HG02973 (cell line): ENCODE measurements at regions not wholly inside any gene's neighbourhood (a gene's known extent, or its start where the extent isn't known, plus 50 kb on each side); places are given as distances from the start of the nearest gene placed in this dataset.

Experiments
- ATAC-seq: cut with Tn5 transposase; IDR thresholded peaks from one replicate; pipeline ENCODE4 v1.9.1; 2021; ENCODE audit warnings: moderate library complexity; ENCODE audit not compliant: unreplicated experiment

GRCh38 chr2:5290900-5291546 is 401.2 kb upstream of the SOX11 start:
- no peak for ATAC-seq

DNA sequence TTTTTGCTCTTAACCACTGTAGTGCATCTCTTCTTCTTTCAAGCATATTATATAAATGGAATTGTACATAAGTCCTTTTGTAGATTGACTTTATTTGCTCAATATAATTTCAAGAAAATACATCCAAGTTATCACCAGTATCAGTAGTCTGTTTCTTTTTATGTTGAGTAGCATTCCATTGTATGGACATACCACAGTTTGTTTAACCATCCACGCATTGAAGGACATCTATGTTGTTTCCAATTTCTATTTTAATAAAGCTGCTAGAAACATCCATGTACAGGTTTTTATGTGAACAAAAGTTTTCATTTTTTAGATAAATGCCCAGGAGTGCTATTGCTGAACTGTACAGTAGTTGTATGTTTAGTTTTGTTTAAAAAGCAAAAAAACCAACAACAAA is 387.5 kb upstream of the SOX11 start:
- ATAC-seq, result no peak

DNA sequence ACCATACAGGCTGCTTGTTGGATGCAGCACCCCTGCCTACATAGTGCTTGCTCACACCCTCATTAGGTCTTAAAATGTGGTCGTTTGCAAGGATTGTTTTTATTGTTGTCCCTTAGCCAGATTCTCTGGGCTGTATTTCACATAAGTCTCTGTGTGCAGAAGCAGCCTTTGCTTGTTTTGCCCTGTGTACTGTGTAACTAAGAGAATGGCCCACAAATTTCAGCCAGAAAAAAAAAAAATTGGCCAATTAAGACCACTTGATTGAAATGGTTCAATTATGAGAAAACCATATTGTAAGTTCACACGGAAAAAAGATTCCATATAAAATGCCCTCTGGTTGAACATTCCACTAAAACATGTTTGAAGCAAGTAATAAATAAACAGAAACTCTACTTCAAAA is 377.1 kb upstream of the SOX11 start:
- ATAC-seq, result no peak

GRCh38 chr2:5315512-5315911 is 376.7 kb upstream of the SOX11 start:
- ATAC-seq, result no peak

DNA sequence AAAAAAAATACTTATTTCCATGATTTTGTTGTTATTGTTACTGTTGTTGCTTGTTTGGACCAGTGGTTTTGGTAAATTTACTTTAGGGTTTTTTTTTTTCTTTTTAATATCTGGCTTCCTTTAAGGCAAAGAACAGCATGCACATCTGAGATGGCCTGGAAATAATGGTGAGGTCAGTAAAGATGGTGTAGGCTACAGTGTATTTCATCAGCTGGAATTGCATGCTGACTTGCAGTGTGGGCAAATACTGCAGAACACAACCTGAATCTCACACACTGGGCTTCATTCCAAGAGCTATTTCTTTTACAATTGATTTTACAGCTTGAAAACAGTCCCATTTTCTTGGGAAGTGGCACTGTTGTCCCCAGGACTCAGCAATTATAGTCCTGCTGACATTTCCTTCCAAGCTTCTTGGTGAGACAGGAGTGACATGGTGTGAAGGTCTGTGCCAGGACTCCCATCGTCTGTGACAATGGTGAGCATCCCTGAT is 376.1 kb upstream of the SOX11 start:
- no peak for ATAC-seq

DNA sequence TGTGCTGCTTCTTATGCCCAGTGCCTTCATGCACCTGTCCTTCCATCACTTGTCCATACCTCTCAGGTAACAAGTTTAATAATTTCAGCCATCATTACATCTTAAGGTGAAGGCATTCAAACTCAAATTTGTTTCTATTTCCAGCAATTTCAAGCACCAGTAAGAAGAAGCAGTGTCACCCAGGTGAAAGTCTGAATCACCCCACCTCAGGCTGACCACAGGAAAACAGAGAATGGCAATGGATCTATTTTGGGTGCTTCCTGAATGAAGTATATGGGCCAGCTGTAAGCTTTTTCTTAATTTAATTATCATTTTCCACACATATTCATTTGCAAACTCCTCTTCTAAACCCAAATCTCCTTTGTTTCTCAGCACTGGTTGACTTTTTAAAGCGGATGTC is 372.7 kb upstream of the SOX11 start:
- ATAC-seq, result no peak

DNA sequence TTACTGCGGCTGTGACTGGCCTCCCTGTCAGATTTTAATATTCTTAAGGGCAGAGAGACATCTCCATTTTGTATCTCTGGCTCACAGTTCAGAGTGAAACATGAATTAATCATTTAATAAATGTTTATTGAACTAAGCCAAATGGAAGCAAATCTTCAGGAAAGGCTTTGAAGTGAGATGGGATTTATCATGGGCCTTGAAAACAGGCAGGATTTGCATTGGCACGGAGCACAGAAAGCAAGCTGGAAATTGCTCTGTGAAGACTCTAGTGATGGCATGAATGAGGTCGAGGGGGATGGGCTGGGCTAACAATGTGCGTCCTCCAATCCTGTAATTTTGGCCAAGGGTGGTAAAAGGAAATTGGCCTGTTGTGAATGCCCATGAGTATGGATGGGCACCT is 369.8 kb upstream of the SOX11 start:
- no peak for ATAC-seq

GRCh38 chr2:5325523-5325922 is 366.7 kb upstream of the SOX11 start:
- ATAC-seq, result no peak

- ATAC-seq, result no peak
Observed at GRCh38 chr2:5328826-5329225, 363.4 kb upstream of the SOX11 start.

- ATAC-seq, result no peak
Observed at GRCh38 chr2:5329763-5330162, 362.4 kb upstream of the SOX11 start.

DNA sequence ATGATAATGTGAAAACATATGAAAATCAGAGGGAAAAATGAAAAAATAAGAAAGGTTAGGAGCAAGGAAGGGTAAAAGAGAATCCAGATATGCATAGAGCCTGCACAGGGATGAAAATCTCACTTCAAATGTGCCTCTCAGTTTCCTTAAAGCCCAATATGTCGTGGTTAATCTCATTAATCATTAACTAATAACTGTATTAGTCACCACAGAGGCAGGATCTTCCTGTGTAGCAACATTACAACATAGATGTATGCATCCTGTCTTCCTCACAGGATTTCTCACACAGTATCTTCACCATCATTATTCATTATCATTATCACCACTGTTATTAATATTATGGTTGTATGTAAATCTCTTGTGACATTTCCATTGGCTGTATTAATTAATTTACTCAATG is 361.2 kb upstream of the SOX11 start:
- ATAC-seq, result no peak

GRCh38 chr2:5332925-5333324 is 359.3 kb upstream of the SOX11 start:
- ATAC-seq, result no peak

- ATAC-seq, result no peak
Observed at GRCh38 chr2:5339473-5339872, 352.7 kb upstream of the SOX11 start.

DNA sequence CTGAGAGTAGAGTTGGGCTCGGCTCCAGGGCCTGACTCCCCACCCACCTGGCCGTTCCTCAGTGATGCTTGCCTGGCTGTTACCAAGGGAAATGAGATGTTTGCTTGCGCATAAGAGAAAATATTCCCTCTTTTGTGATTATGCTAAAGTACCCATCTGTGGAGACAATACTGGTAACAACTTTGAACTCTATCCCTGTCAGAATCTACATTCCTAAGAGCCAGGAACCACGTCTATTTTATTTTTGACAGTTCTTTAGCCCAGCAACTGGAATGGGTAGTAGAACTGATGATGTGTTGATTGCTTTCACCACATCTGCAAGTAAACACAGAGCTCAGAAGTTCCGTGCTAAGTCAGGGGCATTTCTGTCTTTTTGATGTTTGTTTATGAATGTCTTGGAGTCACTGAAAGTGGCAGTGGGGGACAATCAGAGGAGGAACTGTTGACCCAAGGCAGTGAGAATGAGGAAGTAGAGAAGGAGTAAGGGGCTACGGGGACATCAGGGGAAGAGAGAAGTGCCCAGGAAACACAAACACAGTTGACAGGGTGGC is 348.3 kb upstream of the SOX11 start:
- ATAC-seq, result no peak

DNA sequence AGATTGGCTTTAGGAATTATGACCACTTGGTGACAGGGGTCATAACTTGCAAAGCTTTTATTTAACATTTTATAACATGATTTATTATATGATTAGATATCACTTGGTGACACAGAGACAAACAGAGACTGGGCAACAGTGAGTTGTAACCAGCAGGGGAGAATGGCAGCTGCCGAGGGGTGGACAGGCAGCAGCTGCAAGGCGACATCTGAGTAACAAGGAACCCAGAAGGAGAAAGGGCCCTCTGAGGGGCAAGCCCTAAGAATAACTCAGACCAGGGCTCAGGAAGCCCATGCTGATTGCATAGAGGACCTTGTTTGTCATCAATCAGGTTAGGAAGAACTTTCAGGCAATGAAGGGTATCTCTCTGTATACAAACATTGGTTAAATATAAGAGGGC is 339.9 kb upstream of the SOX11 start:
- ATAC-seq, result no peak

DNA sequence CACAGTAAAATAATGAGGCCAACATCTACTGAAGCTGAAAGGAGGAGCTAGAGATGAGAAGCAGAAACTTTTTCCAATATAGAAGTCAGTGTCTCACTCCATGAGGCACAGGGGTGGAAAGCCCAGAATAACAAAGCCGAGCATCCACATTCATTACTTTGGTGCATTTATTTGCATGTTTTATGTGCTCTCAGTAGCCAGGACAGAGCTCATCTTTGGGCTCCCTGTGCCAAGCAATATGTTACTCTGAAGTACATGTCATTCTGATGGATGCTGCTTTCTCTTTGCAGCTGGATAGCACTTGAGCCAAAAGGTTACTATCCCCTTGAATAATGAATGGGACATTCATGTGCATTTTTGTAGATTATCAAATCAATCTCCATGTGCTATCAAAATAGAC is 338.6 kb upstream of the SOX11 start:
- ATAC-seq, result no peak

GRCh38 chr2:5359397-5359796 is 332.8 kb upstream of the SOX11 start:
- ATAC-seq, result no peak

DNA sequence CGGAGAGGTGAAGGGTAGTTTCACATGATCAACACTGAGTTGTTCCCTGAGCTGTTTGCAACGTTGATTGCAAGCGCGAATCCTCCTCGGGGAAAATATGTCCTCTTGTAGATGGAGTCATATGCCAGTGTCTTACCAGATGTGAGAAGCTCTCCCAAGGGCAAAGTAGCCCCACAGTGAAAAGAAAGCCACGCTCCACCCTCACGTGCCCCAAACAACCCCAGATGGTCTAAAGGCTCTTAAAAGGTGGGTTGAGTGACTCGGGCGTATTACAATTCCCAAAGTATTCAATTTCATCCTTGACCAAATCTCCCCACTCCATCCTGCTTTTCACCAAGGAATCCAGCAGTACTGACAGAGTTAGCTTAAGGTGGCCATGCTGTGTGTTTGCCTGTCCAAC is 332.1 kb upstream of the SOX11 start:
- ATAC-seq, result no peak

DNA sequence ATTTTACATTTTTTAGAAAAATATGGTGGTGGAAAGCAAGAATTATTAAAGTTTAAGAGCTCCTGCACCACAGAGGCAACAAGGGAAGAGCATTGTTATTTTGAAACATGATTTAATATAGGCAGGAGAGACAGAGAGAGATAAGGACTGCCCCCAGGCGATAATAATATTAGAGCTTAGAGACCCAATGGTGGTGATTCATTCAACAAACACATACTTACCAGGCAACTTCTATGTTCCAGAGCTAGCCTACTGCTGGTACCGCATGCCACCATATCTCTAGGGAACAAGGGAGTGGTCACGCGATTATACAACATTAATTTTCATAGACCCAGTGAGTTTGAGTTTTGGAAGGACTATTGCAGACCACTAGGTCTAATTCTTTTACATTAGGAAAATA is 327.8 kb upstream of the SOX11 start:
- no peak for ATAC-seq

DNA sequence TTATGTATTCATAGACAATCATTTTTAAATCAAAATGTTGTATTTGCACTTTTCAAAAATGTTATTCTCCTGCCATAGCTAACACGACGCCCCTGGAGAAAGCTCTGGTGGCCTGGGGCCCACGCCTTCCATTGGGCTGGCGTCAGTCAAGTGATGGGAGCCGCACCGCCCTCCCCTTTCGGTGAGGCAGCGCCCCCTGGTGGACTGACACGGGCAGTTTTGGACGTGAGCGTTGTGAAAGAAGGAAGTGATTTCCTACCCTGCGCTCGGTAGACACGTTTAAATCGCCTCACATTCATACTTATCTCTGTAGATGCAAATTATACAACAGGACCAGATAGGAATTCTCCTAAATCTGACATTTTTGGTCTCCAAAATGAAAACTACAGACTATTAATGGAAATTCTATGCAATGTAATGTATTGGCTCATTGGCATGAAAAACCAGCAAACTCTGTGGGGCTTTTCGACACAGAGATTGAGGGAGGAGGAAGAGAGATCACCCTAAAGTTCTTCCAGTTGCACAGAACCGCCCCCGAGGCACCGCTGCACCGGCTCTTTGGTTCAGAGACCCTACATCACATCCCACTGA is 326.2 kb upstream of the SOX11 start:
- peak; percentile 93 for ATAC-seq

DNA sequence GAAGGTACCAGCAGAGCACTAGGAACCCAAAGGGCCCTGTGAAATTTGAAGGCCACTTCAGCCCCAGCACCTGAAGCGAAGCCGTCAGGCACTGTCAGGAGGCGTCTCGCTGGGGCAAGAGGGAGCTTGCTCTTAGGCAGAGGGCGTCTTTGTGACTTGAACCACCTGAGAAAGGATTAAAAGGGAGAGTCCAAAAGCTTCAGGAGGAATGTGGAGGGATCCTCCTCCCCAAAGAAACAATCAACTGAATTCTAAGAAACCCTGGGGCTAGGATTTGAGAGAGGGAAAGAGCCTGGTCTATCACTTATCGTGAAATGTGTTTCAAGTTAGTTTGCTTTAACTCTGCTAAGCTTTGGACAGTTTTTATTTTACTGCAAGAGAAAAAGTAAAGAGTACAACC is 324.9 kb upstream of the SOX11 start:
- no peak for ATAC-seq

DNA sequence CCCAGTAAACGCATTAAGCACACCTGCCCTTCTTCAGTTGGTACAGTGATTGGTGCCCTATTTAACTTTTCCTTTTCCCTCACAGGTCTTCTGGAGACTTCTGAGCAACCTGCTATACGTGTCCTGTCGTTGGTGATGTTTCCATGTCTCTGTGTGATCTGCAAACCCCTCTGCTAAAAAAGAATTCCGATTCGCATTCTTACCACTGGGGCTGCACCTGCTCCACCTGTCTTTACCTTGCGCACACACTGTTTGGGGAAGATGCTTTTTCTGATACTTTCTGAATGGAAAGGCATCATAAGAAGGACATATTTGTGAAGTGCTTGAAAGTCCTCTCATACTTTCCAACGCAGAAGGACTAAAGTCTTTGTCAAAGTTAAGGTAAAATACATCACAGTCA is 323.9 kb upstream of the SOX11 start:
- ATAC-seq, result no peak

- no peak for ATAC-seq
Observed at GRCh38 chr2:5369510-5369909, 322.7 kb upstream of the SOX11 start.
